SKM-1 (cell line): ENCODE measurements at regions not wholly inside any gene's neighbourhood (a gene's known extent, or its start where the extent isn't known, plus 50 kb on each side); places are given as distances from the start of the nearest gene placed in this dataset.

Experiments used
- DNase-seq: peaks from one replicate; lab custom pipeline; 2025; ENCODE audit not compliant: unreplicated experiment; lab: John Stamatoyannopoulos, UW

GRCh38 chr10:83037653-83038052 lies 1101.7 kb upstream of the GHITM start:
- DNase-seq = peak; percentile 53

- no peak for DNase-seq
Observed at GRCh38 chr10:83038631-83039030, 1100.7 kb upstream of the GHITM start.

- no peak for DNase-seq
Observed at GRCh38 chr10:83045731-83046130, 1093.6 kb upstream of the GHITM start.

GRCh38 chr10:83050815-83051214 lies 1088.5 kb upstream of the GHITM start:
- DNase-seq = no peak

GRCh38 chr10:83062871-83063270 lies 1076.4 kb upstream of the GHITM start:
- no peak for DNase-seq

- DNase-seq = no peak
Observed at GRCh38 chr10:83073472-83073871, 1065.8 kb upstream of the GHITM start.

- no peak for DNase-seq
Observed at GRCh38 chr10:83075016-83075814, 1064.1 kb upstream of the GHITM start.

- no peak for DNase-seq
Observed at GRCh38 chr10:83075815-83076355, 1063.4 kb upstream of the GHITM start.

GRCh38 chr10:83076443-83076842 lies 1062.9 kb upstream of the GHITM start:
- no peak for DNase-seq

GRCh38 chr10:83078160-83078559 lies 1061.1 kb upstream of the GHITM start:
- DNase-seq = no peak

GRCh38 chr10:83078645-83079044 lies 1060.7 kb upstream of the GHITM start:
- no peak for DNase-seq

- DNase-seq = no peak
Observed at GRCh38 chr10:83083831-83084230, 1055.5 kb upstream of the GHITM start.

- no peak for DNase-seq
Observed at GRCh38 chr10:83089335-83089734, 1050.0 kb upstream of the GHITM start.

GRCh38 chr10:83104616-83105015 lies 1034.7 kb upstream of the GHITM start:
- DNase-seq = no peak

GRCh38 chr10:83108565-83109333 lies 1030.6 kb upstream of the GHITM start:
- DNase-seq = no peak

GRCh38 chr10:83119346-83119745 lies 1020.0 kb upstream of the GHITM start:
- no peak for DNase-seq

- no peak for DNase-seq
Observed at GRCh38 chr10:83122336-83122735, 1017.0 kb upstream of the GHITM start.

GRCh38 chr10:83127942-83128575 lies 1011.2 kb upstream of the GHITM start:
- DNase-seq = no peak

GRCh38 chr10:83140811-83141210 lies 998.5 kb upstream of the GHITM start:
- no peak for DNase-seq

GRCh38 chr10:83142074-83142563 lies 997.2 kb upstream of the GHITM start:
- DNase-seq = no peak

GRCh38 chr10:83144461-83144860 lies 994.8 kb upstream of the GHITM start:
- DNase-seq = no peak
